ENCODE measurements at regions not wholly inside any gene's neighbourhood (a gene's known extent, or its start where the extent isn't known, plus 50 kb on each side); places are given as distances from the start of the nearest gene placed in this dataset.
"Not testable (repeated sequence)": the region's sequence is repeated elsewhere in the genome, so short reads cannot be mapped to it uniquely, and the experiment has no call there.

DNA sequence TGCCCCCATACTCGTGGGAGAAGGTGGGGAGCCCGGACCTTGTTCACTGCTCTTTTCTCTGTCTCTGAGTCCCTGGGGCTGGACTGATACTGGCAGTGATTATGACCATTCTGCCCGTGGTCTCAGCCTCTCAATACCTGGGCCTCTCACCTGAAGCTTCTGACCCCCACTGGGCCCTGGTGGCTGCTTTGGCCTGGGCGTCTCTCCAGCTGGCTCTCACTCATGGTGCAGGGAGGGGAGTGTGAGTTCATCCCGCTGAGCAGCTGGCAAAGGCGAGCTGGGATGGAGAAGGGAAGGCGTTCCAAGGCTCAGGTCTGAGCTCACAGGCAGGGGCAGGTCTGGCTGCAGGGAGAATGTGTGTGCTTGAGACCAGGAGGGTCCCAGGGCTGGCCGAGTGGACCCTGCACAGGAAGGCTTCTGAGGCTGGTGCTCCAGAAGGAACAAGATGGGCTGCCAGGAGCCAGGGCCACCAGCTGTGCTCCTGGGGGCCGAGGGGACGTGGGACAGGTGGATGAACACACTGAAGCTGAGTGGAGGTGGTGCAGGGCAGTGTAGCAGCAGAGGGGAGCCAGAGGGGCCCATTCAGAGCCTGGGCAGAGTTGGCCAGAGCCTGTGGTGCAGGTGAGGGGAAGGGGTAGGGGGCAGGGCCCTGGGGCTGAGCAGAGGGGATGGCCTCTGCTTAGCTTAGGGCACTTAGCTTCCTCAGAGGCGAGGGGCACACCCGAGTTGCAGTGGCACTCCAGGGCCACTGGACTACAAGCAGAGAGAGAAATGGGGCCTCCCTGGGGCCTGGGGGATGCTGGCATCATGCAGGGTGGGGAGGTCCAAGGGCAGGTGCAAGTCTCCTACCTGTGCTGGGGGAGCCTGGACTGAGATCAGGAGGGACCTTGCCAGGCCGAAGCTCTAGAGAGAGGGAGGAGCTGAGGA is 122.5 kb downstream of the TMEM121 start:
- ATAC-seq (peak; percentile 47), DNase-seq (ENCODE audit: low spot score) (peak; percentile 79)

DNA sequence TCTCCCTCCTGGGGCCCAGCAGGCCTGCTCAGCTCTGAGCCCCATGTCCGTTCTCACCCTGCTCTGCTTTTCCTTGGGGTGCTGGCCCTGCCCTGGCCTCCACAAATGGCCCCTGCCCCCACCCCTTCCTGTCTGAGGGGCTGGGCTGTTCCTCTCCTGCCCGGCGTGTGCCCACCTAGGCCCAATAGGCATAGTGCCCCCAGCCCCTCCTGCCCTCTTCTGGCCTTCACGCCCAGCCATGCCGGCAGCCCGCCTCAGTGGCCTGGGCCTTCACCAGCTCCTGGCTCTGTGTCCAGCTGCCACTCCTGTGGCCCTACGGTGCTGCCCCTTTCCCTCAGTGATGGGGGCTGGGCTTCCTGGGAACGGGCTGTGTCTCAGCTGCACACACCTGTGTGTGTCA is 125.9 kb downstream of the TMEM121 start:
- not testable (repeated sequence) for ATAC-seq; DNase-seq (ENCODE audit: low spot score)

DNA sequence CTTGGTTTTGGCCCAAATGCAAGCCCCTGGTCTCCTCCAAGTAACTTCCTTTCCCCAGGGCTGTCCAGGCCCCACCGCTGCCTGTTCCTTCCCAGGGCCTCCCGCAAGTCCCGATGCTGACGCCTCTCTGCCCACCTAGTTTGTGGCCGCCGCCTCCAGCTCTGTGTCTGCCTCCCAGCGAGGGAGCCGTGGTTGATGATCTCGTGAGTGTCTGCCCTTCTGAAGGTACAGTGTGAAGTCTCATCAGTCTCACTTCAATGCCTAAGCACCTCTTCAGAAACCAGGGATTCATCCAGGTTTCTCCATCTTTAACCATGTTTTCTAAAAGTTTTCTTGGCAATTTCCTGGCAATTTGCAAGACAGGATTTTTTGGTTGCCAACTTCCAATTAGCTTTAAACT is 127.5 kb downstream of the TMEM121 start:
- DNase-seq (ENCODE audit: low spot score); ATAC-seq: not testable (repeated sequence)

DNA sequence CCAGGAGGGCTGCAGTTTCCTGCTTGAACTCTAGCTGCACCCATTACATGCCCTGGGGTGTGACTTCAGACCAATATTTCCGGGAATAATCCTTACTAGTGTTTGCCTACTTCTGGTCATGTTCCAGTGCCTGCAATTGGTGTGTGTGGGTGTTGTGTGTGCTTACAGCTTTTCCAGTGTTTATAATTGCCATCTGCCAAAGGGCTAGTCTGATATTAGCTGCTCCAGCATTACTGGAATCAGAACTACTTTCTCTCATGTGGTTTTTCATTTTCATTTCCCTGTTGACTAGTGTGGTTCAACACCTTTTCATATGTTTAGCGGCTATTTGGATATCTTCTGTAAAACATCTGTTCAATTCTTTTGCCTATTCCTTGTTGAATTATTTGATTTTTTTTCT is 132.9 kb downstream of the TMEM121 start:
- peak; percentile 27 for ATAC-seq
- not testable (repeated sequence) for DNase-seq (ENCODE audit: low spot score)

DNA sequence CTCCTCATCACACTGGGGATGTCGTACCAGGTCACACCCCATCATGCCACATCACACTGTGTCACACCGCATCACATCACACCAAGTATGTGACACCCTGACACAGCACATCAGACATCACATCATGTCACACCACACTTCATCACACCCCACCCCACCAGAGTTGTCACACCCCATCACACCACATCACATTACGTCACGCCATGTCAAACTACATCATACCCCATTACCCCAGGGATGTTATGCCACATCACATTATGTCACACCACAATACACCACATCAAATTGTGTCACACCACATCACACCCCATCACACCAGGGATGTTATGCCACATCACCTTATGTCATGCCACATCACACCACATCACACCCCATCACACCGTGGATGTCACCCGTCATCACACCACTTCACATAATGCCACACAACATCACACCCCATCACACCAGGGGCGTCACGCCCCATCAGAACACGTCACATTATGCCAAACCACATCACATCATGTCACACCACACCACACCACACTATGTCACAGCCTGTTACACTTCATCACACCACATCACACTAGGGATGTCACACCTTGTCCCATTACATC is 133.6 kb downstream of the TMEM121 start:
- no peak for ATAC-seq
- no peak for DNase-seq (ENCODE audit: low spot score)

DNA sequence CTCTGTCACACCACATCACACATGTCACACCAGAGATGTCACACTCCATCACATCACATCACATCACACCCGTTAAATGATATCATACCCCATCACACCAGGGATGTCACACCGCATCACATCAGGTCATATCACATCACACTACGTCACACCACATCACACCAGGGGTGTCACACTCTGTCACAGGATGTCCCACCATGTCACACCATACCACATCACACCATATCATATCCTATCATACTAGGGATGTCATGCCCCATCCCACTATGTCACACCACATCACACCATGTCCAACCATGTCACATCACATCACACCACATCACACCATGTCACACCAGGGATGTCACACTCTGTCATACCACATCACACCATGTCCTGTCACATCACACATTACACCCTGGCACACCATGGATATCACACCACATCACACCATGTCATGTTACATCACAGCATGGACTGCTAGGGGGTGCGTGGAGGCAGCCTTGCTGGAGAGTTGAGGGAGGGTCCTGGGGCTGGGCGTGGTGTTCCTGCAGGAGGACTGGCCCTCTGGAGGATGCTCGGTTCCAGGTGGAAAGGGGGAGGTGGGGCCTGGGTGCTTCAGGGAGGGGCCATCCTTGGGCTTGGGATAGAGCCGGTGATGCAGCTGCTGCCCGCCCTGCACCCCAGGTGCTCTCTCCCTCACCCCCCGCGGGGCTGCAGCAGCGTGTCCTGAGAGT is 134.6 kb downstream of the TMEM121 start:
- ATAC-seq = no peak
- no peak for DNase-seq (ENCODE audit: low spot score)

DNA sequence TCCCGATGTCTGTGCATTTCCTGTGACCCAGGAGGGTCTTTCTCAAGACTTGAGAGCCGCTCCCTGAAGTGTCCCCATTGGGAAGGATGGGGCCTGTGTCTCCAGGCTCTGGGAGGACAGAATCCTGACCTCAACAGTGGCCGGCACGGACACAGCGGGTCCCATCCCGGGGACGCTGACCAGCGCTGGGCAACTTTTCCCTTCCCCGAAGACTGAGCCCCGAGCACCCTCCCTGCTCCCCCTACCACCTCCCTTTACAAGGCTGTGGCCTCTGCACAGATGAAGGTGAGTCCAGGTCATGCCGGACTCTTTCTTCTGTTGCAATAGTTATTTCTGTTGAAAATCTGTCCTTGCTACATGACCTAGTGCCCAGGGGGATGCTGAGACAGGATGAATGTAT is 135.7 kb downstream of the TMEM121 start:
- not testable (repeated sequence) for DNase-seq (ENCODE audit: low spot score)

DNA sequence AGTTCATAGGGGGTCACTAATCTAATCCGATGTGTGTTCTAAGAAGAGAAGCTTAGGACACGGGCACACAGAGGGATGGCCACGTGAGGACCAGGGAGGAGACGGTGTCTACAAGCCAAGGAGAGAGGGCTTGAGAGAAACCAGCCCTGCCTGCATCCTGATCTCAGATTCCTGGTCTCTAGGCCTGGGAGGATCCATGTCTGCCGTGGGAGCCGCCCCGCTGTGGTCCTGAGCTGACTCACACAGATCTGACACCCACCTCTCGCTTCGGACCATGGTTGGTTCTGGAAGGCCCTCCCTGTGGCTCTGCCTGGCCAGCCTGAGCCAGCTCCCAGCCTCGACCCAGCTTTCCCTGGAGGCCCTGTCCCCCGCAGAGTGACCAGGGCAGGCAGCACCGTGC is 136.2 kb downstream of the TMEM121 start:
- not testable (repeated sequence) for DNase-seq (ENCODE audit: low spot score); ATAC-seq

More for the DNA sequence above, 135.7 kb downstream of the TMEM121 start:
- not testable (repeated sequence) for ATAC-seq

DNA sequence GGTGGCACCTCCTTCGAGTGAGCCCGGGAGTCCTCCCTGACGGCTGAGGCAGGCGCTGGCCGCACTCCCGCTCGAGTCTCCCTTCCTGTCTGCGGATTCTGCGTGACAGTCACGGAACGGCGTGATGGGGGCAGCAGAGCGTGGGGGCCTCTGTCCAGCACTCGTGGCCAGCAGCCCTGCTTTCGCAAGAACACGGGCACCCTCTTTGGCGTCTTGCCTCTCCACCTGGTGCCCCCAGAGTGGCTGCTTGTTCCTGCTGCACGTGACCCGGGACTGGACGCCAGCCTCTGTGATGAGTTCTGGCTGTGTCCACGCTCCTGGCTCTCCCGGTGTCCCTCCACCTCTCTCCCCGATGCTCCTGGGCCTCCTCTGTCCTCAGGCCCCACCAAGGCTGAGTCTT is 136.9 kb downstream of the TMEM121 start:
- ATAC-seq = not testable (repeated sequence)
- DNase-seq (ENCODE audit: low spot score) = peak; percentile 77

DNA sequence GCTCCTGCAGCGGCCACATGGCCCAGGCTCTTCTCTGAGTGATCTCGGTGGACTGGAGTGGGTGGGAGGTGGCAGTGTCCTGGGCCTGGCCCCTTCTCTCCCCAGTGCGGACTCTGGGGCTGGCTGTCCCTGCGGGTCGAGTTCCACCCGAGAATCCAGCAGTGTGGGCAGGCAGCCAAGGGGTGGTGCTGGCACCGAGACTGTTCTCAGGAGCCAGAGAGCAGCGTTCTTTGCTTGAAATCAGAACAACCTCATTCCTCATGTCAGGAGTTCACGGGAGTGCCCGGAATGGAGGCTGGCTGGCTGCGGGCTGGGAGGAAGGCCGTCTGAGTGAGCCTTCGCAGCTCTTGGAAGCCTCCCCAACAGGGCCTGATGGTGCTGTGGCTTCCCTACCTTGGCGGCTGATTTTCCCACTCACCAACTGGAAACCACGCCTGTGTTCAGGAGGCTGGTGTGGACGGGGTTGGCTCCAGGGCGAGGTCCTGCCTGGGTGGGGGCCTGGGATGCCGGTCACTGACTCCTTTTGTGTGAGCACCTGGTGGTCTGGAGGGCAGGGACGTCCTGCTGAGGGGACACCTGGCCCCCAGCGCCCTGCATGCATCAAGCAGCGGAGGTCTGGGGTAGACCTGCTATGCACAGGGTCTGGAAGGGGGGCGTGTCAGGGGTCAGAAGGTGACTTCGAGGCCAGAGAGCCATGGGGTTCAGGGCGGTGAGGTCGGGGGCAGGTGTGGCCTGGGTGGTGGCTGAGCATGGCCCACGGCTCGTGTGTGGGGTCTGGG is 137.6 kb downstream of the TMEM121 start:
- ATAC-seq = peak; percentile 28
- peak; percentile 94 for DNase-seq (ENCODE audit: low spot score)

DNA sequence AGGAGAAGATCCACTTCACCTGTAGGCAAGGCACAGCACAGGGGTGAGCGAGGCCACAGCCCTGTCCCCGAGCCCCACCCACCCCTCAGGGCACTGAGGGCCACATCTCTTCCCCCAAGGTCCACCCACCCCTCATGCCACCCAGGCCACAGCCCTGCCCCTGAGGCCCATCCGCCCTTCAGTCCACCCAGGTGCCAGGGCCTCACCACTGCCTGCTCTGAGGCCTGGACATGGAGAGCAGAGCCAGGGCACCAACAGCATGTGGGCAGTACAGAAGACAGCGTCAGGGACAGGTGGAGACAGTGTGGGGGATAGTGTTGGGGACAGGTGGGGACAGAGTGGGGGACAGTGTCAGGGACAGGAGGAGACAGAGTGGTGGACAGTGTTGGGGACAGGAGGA is 138.3 kb downstream of the TMEM121 start:
- no peak for DNase-seq (ENCODE audit: low spot score)
- peak; percentile 72 for ATAC-seq

DNA sequence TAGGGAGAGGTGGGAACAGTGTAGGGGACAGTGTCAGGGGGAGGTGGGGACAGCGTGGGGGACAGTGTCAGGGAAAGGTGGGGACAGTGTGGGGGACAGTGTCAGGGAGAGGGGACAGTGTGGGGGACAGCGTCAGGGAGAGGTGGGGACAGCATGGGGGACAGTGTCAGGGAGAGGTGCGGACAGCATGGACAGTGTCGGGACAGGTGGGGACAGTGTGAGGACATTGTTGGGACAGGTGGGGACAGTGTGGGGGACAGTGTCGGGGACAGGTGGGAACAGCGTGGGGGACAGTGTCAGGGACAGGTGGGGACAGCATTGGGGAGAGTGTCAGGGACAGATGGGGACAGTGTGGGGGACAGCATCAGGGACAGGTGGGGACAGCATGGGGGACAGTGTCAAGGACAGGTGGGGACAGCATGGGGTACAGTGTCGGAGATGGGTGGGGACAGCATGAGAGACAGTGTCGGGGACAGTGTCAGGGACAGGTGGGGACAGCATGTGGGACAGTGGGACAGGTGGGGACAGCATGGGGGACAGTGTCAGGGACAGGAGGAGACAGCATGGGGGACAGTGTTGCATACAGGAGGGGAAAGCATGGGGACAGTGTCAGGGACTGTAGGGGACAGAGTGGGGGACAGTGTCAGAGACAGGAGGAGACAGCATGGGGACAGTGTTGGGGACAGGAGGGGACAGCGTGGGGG is 139.0 kb downstream of the TMEM121 start:
- ATAC-seq (peak; percentile 19), DNase-seq (ENCODE audit: low spot score) (no peak)

DNA sequence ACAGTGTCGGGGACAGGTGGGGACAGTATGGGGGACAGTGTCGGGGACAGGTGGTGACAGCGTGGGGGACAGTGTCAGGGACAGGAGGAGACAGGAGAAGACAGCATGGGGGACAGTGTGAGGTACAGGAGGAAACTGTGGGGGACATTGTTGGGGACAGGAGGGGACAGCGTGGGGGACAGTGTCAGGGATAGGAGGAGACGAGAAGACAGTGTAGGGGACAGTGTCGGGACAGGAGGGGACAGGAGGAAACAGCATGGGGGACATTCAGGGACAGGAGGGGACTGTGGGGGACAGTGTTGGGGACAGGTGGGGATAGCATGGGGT is 139.5 kb downstream of the TMEM121 start:
- DNase-seq (ENCODE audit: low spot score) = no peak
- ATAC-seq = no peak

DNA sequence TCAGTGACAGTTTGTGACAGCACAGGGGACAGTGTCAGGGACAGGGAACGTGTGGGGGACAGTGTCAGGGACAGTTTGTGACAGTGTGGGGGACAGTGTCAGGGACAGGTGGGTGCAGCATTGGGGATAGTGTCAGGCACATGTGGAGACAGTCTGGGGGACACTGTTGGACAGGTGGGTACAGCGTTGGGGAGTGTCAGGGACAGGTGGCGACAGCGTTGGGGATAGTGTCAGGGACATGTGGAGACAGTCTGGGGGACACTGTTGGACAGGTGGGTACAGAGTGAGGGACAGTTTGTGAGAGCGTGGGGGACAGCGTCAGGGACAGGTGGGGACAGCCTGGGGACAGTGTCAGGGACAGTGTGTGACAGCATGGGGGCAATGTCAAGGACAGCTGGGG is 140.0 kb downstream of the TMEM121 start:
- DNase-seq (ENCODE audit: low spot score) (no peak), ATAC-seq (no peak)

DNA sequence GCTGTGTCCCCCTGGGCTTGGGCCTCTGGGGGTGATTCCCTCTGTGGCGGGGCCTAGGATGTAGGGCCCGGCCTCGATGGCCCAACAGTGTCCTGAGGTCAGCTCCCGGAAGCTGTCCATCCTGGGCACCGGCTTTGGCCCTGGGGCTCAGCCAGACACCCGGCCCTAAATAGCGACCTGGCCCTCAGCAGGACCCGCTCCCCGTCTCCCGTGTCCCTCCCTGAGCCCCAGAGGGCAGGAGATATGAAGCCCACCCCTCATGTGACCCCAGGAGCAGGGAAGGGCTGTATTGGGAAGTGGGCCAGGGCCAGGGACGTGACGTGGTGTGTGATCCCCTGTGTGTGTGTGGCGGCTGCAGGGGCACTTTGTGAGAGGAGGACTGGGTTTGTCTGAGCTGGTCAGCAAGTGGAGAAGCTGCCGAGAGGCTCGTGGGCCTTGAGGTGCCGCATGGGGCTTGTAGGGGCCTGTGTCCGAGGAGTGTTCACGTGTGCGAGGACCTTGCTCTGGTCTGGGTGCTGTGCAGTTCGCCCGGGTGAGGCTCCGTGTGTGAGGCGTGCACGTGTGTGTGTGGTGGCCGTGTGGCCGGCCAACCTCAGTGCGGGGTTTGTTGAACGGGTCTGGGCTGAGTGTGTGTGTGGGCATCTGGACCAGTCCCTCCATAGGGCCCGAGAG is 140.7 kb downstream of the TMEM121 start:
- not testable (repeated sequence) for DNase-seq (ENCODE audit: low spot score)

DNA sequence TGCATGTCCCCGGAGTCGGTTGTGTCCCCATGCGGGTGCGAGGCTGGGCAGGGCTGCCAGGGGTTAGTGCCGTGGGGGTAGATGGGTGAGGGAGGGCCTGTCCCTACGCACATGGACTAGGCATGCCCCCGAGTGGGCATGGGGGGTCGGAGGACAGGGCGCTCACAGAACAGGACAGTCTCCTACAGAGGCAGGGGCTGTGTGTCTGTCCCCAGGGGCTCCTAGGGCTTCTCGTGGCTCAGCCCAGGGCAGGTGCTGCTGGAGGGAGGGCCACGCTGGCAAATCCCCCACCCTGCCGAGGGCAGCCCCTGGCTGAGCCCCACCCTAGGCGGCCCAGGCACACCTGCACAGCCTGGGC is 141.3 kb downstream of the TMEM121 start:
- DNase-seq (ENCODE audit: low spot score); ATAC-seq: not testable (repeated sequence)

More for the DNA sequence above, 140.7 kb downstream of the TMEM121 start:
- not testable (repeated sequence) for ATAC-seq

DNA sequence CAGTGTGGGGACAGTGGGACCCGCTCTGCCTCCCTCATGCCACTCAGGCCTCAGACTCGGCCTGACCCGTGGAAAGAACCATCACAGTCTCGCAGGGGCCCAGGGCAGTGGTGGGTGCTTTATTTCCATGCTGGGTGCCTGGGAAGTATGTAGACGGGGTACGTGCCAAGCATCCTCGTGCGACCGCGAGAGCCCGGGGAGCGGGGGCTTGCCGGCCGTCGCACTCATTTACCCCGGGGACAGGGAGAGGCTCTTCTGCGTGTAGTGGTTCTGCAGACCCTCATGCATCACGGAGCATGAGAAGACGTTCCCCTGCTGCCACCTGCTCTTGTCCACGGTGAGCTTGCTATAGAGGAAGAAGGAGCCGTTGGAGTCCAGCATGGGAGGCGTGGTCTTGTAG is 141.6 kb downstream of the TMEM121 start:
- not testable (repeated sequence) for ATAC-seq; DNase-seq (ENCODE audit: low spot score)

DNA sequence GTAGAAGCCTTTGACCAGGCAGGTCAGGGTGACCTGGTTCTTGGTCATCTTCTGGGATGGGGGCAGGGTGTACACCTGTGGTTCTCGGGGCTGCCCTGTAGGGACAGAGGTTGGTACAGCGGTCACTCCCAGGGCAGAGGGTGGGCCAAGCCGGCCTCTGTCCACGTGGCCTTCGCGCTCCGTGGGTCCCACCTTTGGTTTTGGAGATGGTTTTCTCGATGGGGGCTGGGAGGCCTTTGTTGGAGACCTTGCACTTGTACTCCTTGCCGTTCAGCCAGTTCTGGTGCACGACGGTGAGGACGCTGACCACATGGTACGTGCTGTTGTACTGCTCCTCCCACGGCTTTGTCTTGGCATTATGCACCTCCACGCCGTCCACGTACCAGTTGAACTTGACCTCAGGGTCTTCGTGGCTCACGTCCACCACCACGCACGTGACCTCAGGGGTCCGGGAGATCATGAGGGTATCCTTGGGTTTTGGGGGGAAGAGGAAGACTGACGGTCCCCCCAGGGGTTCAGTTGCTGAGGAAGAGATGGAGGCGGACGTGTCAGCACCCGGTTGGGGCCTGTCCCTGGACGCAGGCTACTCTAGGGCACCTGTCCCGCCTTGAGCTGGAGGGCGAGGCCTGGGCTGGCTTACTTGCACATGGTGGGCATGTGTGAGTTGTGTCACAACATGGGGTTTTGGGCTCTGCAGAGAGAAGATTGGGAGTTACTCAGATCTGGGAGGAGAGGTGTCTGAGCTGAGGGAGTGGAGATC is 142.3 kb downstream of the TMEM121 start:
- not testable (repeated sequence) for DNase-seq (ENCODE audit: low spot score)

DNA sequence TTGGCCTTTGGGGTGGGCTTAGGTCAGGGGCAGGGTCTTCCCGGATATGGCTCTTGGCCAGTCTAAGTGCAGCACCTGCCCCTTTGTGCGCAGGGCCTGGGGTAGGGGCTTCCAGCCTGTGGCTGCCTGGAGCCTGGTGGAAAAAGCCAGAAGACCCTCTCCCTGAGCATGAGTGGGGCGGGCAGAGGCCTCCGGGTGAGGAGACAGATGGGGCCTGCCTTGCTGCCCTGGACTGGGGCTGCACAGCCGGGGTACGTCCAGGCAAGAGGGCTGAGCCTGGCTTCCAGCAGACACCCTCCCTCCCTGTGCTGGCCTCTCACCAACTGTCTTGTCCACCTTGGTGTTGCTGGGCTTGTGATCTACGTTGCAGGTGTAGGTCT is 142.8 kb downstream of the TMEM121 start:
- DNase-seq (ENCODE audit: low spot score); ATAC-seq: not testable (repeated sequence)

More for the DNA sequence above, 142.3 kb downstream of the TMEM121 start:
- ATAC-seq = not testable (repeated sequence)

Data from left lobe of liver (tissue), 2 donors.